HCT116 (cell line): ENCODE measurements at regions not wholly inside any gene's neighbourhood (a gene's known extent, or its start where the extent isn't known, plus 50 kb on each side); places are given as distances from the start of the nearest gene placed in this dataset.
A peak's percentile ranks its signal among the peaks of the same experiment; 100 is the strongest.

ENCODE experiments used
- ATAC-seq: fragments of 200-7000 bp; cut with Tn5 transposase; 2 replicates; pipeline ENCODE4 v1.9.1; 2020; ENCODE audit warnings: mild to moderate bottlenecking, moderate library complexity
- BruUV-seq: library from RNA; stranded (reverse); fragments of 400-500 nt; replicated peaks from 2 replicates; lab custom pipeline; 2021; lab: Mats Ljungman, UMichigan
- CTCF ChIA-PET: fragments of 300-600 bp; sonication (Branson Sonifier 250); formaldehyde crosslinking; loops from one replicate; lab custom pipeline; 2021; ENCODE audit warnings: antibody characterized with exemption; lab: Charles Lee
- POLR2A ChIA-PET: fragments of 300-600, 350-600 bp; sonication (Branson Sonifier 250); formaldehyde crosslinking; loops from one replicate; lab custom pipeline; 2021; ENCODE audit warnings: antibody characterized with exemption; lab: Charles Lee
- RAD21 ChIA-PET, 2 experiments: fragments of 300-600 bp; sonication (Branson Sonifier 250); formaldehyde crosslinking; loops; one replicate each; lab custom pipeline; 2023; ENCODE audit warnings: low total read pairs in 2 of 2; ENCODE audit not compliant: uncharacterized antibody in 2 of 2, unreplicated experiment in 2 of 2, low non-redundant PET in 1 of 2; lab: Charles Lee
- DNase-seq: peaks from one replicate; pipeline ENCODE4 v3.0.0-alpha.2; 2010; ENCODE audit warnings: low read depth, low spot score
- H2AFZ ChIP-seq: fragments of 200-600 bp; shearing (Covaris generic), sonication (generic); 2 replicates; pipeline ENCODE4 v1.6.1; 2017; ENCODE audit warnings: low read depth, mixed run types, mixed read lengths, antibody characterized with exemption, low read length; ENCODE audit not compliant: poor library complexity, severe bottlenecking
- H3K27ac ChIP-seq: 2 replicates; pipeline ENCODE4 v1.5.1; 2012; ENCODE audit warnings: low read depth, low read length
- H3K27me3 ChIP-seq: fragments of 200-600 bp; sonication (generic); 2 replicates; pipeline ENCODE4 v1.6.1; 2016; ENCODE audit warnings: mixed run types, low read length, mixed read lengths; ENCODE audit not compliant: insufficient read depth
- H3K36me3 ChIP-seq, 2 experiments: fragments of 200-500 bp in 1 of 2; fragments of 200-600 bp in 1 of 2; sonication (Bioruptor generic) in 1 of 2; sonication (generic) in 1 of 2; 2 replicates each; pipeline versions ENCODE4 v1.5.1 to v1.6.1; 2014 to 2016; ENCODE audit warnings: low read length in 2 of 2, inconsistent platforms in 1 of 2, mixed read lengths in 1 of 2, mixed run types in 1 of 2; ENCODE audit not compliant: insufficient read depth in 2 of 2, control insufficient read depth in 1 of 2
- H3K4me1 ChIP-seq, 2 experiments: fragments of 200-600 bp in 1 of 2; sonication (generic) in 1 of 2; 2 replicates each; pipeline versions ENCODE4 v1.5.1 to v1.6.1; 2012 to 2017; ENCODE audit warnings: low read length in 2 of 2, inconsistent platforms in 1 of 2, mild to moderate bottlenecking in 1 of 2, mixed read lengths in 1 of 2, mixed run types in 1 of 2, moderate library complexity in 1 of 2; ENCODE audit not compliant: insufficient read depth in 2 of 2, control insufficient read depth in 1 of 2
- H3K4me2 ChIP-seq: fragments of 200-600 bp; sonication (generic); 2 replicates; pipeline ENCODE4 v1.6.1; 2017; ENCODE audit warnings: mixed run types, low read length, mixed read lengths
- H3K4me3 ChIP-seq, 2 experiments: fragments of 200-600 bp in 1 of 2; sonication (generic) in 1 of 2; replicated peaks in 1 of 2; 2 replicates each; pipeline ENCODE4 v1.5.1; 2011 to 2016; ENCODE audit warnings: low read length in 2 of 2, control low read depth in 1 of 2, low read depth in 1 of 2, mild to moderate bottlenecking in 1 of 2, mixed read lengths in 1 of 2, mixed run types in 1 of 2
- H3K79me2 ChIP-seq: fragments of 200-600 bp; sonication (generic); 2 replicates; pipeline ENCODE4 v1.6.1; 2017; ENCODE audit warnings: mild to moderate bottlenecking, mixed run types, low read length, moderate library complexity, mixed read lengths; ENCODE audit not compliant: insufficient read depth
- H3K9ac ChIP-seq: fragments of 200-600 bp; sonication (generic); 2 replicates; pipeline ENCODE4 v1.6.1; 2016; ENCODE audit warnings: low read length, mixed read lengths
- H3K9me2 ChIP-seq: fragments of 200-600 bp; sonication (generic), shearing (Covaris generic); 2 replicates; pipeline ENCODE4 v1.6.1; 2017; ENCODE audit warnings: mixed run types, mild to moderate bottlenecking, moderate library complexity; ENCODE audit not compliant: insufficient read depth
- H3K9me3 ChIP-seq, 2 experiments: fragments of 200-500 bp in 1 of 2; fragments of 200-600 bp in 1 of 2; sonication (Bioruptor generic) in 1 of 2; sonication (generic) in 1 of 2; 2 replicates each; pipeline ENCODE4 v1.6.1; 2014 to 2017; ENCODE audit warnings: low read length in 2 of 2, mixed read lengths in 2 of 2, inconsistent platforms in 1 of 2, low read depth in 1 of 2, mild to moderate bottlenecking in 1 of 2, mixed run types in 1 of 2, moderate library complexity in 1 of 2; ENCODE audit not compliant: control insufficient read depth in 1 of 2, insufficient read depth in 1 of 2
- H4K20me1 ChIP-seq: fragments of 200-600 bp; sonication (generic), shearing (Covaris generic); 2 replicates; pipeline ENCODE4 v1.6.1; 2017; ENCODE audit warnings: mixed run types, mild to moderate bottlenecking, moderate library complexity; ENCODE audit not compliant: insufficient read depth
- CBX3 ChIP-seq: IDR thresholded peaks from 2 replicates; pipeline ENCODE4 v1.6.1; 2012; ENCODE audit warnings: low read depth
- CEBPB ChIP-seq: IDR thresholded peaks from 2 replicates; pipeline ENCODE4 v1.6.1; 2012; ENCODE audit warnings: low read depth
- EGR1 ChIP-seq: IDR thresholded peaks from 2 replicates; pipeline ENCODE4 v1.6.1; 2012; ENCODE audit warnings: low read depth
- ELF1 ChIP-seq: IDR thresholded peaks from 2 replicates; pipeline ENCODE4 v1.6.1; 2012; ENCODE audit warnings: low read depth, borderline replicate concordance
- EZH2 ChIP-seq: fragments of 200-600 bp; sonication (generic); IDR thresholded peaks from 2 replicates; pipeline ENCODE4 v1.6.1; 2017; ENCODE audit warnings: antibody characterized with exemption, mixed run types
- EZH2phosphoT487 ChIP-seq: fragments of 200-600 bp; IDR thresholded peaks from 2 replicates; pipeline ENCODE4 v1.6.1; 2018; ENCODE audit warnings: antibody characterized with exemption, borderline replicate concordance
- FOSL1 ChIP-seq: IDR thresholded peaks from 2 replicates; pipeline ENCODE4 v1.6.1; 2012; ENCODE audit warnings: low read depth
- JUND ChIP-seq: IDR thresholded peaks from 2 replicates; pipeline ENCODE4 v1.6.1; 2012
- POLR2A ChIP-seq: IDR thresholded peaks from 2 replicates; pipeline ENCODE4 v1.7.0; 2011; ENCODE audit warnings: borderline replicate concordance; ENCODE audit not compliant: insufficient read depth, insufficient read length; ENCODE audit errors: extremely low read depth
- POLR2AphosphoS5 ChIP-seq: IDR thresholded peaks from 2 replicates; pipeline ENCODE4 v1.6.1; 2011; ENCODE audit warnings: mild to moderate bottlenecking, low read depth, low read length, moderate library complexity
- RAD21 ChIP-seq: IDR thresholded peaks from 2 replicates; pipeline ENCODE4 v1.6.1; 2012; ENCODE audit warnings: low read depth, mild to moderate bottlenecking
- SIN3A ChIP-seq: IDR thresholded peaks from 2 replicates; pipeline ENCODE4 v1.6.1; 2012; ENCODE audit warnings: low read depth
- SP1 ChIP-seq: IDR thresholded peaks from 2 replicates; pipeline ENCODE4 v1.6.1; 2012; ENCODE audit warnings: low read depth
- SRF ChIP-seq: IDR thresholded peaks from 2 replicates; pipeline ENCODE4 v1.6.1; 2012; ENCODE audit warnings: low read depth
- TCF7L2 ChIP-seq: IDR thresholded peaks from 2 replicates; pipeline ENCODE4 v1.7.0; 2011; ENCODE audit warnings: borderline replicate concordance, inconsistent platforms; ENCODE audit not compliant: insufficient read depth, insufficient read length; ENCODE audit errors: extremely low read depth
- YY1 ChIP-seq: IDR thresholded peaks from 2 replicates; pipeline ENCODE4 v1.6.1; 2011; ENCODE audit warnings: low read length, low read depth, moderate library complexity, mild to moderate bottlenecking; ENCODE audit not compliant: insufficient replicate concordance; ENCODE audit errors: extremely low read depth
- ZFX ChIP-seq: fragments of 450-650 bp; IDR thresholded peaks from 2 replicates; pipeline ENCODE4 v1.6.1; 2017
- ZNF274 ChIP-seq: fragments of 200-500 bp; sonication (Bioruptor generic); IDR thresholded peaks from 2 replicates; pipeline ENCODE4 v1.6.1; 2014; ENCODE audit warnings: mild to moderate bottlenecking, low read depth, low read length, inconsistent platforms
- intact Hi-C: fragments of 100-400 bp; cut with micrococcal nuclease; formaldehyde crosslinking; loops from 2 replicates; pipeline ENCODE4 v1.10.0; 2022
- TF ChIP-seq, protein P1 (sequence below), 3 experiments: fragments of 200-600 bp in 1 of 3; sonication (generic) in 1 of 3; IDR thresholded peaks in 2 of 3; conservative IDR thresholded peaks in 1 of 3; 2 replicates each; pipeline ENCODE4 v1.5.1; 2012 to 2017; ENCODE audit warnings: low read depth in 2 of 3, low read length in 2 of 3, antibody characterized with exemption in 1 of 3, borderline replicate concordance in 1 of 3, control low read depth in 1 of 3, mild to moderate bottlenecking in 1 of 3, mixed read lengths in 1 of 3, mixed run types in 1 of 3, moderate library complexity in 1 of 3; ENCODE audit not compliant: insufficient read depth in 1 of 3
- TF ChIP-seq, protein P2 (sequence below): IDR thresholded peaks from 2 replicates; pipeline ENCODE4 v1.6.1; 2012
- TF ChIP-seq, protein P3 (sequence below): IDR thresholded peaks from 2 replicates; pipeline ENCODE4 v1.6.1; 2011; ENCODE audit warnings: mild to moderate bottlenecking, low read length, moderate library complexity; ENCODE audit not compliant: insufficient replicate concordance; ENCODE audit errors: extremely low read depth
- TF ChIP-seq, protein P4 (sequence below): IDR thresholded peaks from 2 replicates; pipeline ENCODE4 v1.6.1; 2012

DNA sequence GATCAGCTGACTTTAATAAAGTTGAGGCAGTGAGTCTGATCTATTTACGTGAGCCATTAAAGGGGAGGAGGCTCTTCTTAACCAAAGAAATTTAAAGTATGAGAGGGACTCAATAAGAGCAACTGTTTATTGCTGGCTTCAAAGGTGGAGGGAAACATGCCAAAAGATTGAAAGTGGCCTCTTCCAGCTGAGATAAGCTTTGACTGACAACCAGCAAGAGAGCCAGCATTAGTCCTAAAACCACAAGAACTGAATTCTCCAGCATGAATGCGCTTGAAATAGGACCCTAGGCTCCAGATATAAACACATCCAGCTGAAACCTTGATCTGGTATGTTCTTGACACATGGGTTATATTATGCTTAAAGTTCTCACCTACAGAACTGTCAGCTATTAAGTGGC lies 123.1 kb upstream of the GJE1 start:
- Histone ChIP-seq H3K79me2 (no peaks in the 10 kb centered on the region), H3K36me3 (no peaks in the 10 kb centered on the region), H3K4me3 (peak overlapping the region in 1 of 2 experiments; percentile 36; a peak in 2 of 4 replicates), H3K4me1 (peaks cover 70 to 89% of the 10 kb centered on the region in 2 experiments), H3K4me2 (peak overlapping the region; percentile 64), H3K9me2 (no peaks in the 10 kb centered on the region), H3K9me3 (no peaks in the 10 kb centered on the region), H3K9ac (peak overlapping the region; percentile 55), H3K27me3 (no peaks in the 10 kb centered on the region), H4K20me1 (no peaks in the 10 kb centered on the region), H2AFZ (no peak overlapping the region), H3K27ac (peak overlapping the region; percentile 91)
- CTCF ChIA-PET: no interaction called here
- peak; percentile 79 for ATAC-seq
- intact Hi-C loops: no loop called here
- peak; percentile 98 for DNase-seq
- BruUV-seq: no TSS peak
- RAD21 ChIA-PET: no interaction called here
- POLR2A ChIA-PET: interaction anchor here (1.8 kb wide), 1 partner anchor 19 kb away, joined by 4 read pairs; no protein-coding TSS in a partner anchor
- 0 out of 2 replicates have a peak, but pooled peaks have one; percentile 17 for TF ChIP-seq SRF
- peak; percentile 97 for TF ChIP-seq SP1
- peak; percentile 5 for TF ChIP-seq YY1
- TF ChIP-seq FOSL1: peak; percentile 80
- TF ChIP-seq SIN3A: peak; percentile 76; the same call in 1 of the 2 replicates
- no peak for TF ChIP-seq ELF1
- TF ChIP-seq, protein P1, sequence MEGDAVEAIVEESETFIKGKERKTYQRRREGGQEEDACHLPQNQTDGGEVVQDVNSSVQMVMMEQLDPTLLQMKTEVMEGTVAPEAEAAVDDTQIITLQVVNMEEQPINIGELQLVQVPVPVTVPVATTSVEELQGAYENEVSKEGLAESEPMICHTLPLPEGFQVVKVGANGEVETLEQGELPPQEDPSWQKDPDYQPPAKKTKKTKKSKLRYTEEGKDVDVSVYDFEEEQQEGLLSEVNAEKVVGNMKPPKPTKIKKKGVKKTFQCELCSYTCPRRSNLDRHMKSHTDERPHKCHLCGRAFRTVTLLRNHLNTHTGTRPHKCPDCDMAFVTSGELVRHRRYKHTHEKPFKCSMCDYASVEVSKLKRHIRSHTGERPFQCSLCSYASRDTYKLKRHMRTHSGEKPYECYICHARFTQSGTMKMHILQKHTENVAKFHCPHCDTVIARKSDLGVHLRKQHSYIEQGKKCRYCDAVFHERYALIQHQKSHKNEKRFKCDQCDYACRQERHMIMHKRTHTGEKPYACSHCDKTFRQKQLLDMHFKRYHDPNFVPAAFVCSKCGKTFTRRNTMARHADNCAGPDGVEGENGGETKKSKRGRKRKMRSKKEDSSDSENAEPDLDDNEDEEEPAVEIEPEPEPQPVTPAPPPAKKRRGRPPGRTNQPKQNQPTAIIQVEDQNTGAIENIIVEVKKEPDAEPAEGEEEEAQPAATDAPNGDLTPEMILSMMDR (IDR thresholded peaks at IDR 0.05 in 2 of 3, conservative IDR thresholded peaks at IDR 0.05 in 1 of 3; ENCODE audit: borderline replicate concordance in 1 of 3, insufficient read depth in 1 of 3, low read depth in 2 of 3, low read length in 2 of 3): no peak
- TF ChIP-seq, protein P2, sequence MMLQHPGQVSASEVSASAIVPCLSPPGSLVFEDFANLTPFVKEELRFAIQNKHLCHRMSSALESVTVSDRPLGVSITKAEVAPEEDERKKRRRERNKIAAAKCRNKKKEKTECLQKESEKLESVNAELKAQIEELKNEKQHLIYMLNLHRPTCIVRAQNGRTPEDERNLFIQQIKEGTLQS: no peak
- peak; percentile 94 for TF ChIP-seq JUND
- TF ChIP-seq CEBPB: peak; percentile 83
- TF ChIP-seq EZH2phosphoT487: no peak
- TF ChIP-seq TCF7L2: peak; percentile 94
- no peak for TF ChIP-seq ZFX
- TF ChIP-seq EGR1: no peak
- TF ChIP-seq RAD21: no peak
- no peak for TF ChIP-seq ZNF274
- no peak for TF ChIP-seq POLR2A
- TF ChIP-seq, protein P3, sequence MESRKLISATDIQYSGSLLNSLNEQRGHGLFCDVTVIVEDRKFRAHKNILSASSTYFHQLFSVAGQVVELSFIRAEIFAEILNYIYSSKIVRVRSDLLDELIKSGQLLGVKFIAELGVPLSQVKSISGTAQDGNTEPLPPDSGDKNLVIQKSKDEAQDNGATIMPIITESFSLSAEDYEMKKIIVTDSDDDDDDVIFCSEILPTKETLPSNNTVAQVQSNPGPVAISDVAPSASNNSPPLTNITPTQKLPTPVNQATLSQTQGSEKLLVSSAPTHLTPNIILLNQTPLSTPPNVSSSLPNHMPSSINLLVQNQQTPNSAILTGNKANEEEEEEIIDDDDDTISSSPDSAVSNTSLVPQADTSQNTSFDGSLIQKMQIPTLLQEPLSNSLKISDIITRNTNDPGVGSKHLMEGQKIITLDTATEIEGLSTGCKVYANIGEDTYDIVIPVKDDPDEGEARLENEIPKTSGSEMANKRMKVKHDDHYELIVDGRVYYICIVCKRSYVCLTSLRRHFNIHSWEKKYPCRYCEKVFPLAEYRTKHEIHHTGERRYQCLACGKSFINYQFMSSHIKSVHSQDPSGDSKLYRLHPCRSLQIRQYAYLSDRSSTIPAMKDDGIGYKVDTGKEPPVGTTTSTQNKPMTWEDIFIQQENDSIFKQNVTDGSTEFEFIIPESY: peak; percentile 70
- peak; percentile 72 for TF ChIP-seq POLR2AphosphoS5
- no peak for TF ChIP-seq EZH2
- TF ChIP-seq, protein P4, sequence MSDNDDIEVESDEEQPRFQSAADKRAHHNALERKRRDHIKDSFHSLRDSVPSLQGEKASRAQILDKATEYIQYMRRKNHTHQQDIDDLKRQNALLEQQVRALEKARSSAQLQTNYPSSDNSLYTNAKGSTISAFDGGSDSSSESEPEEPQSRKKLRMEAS: peak; percentile 51
- TF ChIP-seq CBX3: no peak; the same call in none of the 2 replicates
